Islet precursor cell (in vitro differentiated cells): ENCODE measurements at regions not wholly inside any gene's neighbourhood (a gene's known extent, or its start where the extent isn't known, plus 50 kb on each side); places are given as distances from the start of the nearest gene placed in this dataset.
"Not testable (repeated sequence)": the region's sequence is repeated elsewhere in the genome, so short reads cannot be mapped to it uniquely, and the experiment has no call there.

ENCODE experiments used
- DNase-seq: peaks from one replicate; pipeline ENCODE4 v3.0.0-alpha.2; 2018

GRCh38 chr10:60508037-60508436, 118.4 kb upstream of the ANK3 start:
- DNase-seq = no peak

DNA sequence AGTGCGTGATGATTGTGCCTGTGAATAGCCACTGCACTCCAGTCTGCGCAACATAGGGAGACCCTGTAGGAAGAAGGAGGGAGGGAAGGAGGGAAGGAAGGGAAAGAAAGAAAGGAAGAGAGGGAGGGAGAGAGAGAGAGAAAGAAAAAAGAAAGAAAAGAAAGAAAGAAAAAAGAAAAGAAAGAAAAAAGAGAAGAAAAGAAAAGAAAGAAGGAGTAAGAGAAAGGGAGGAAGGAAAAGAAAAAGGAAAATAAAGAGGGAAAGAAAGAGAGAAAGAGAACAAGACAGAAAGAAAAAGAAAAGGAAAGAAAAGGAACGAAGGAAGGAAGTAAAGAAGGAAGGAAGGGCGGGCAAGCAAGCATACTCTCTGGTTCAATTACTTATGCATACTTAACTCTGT, 112.9 kb upstream of the ANK3 start:
- DNase-seq = no peak

- no peak for DNase-seq
These were observed 109.3 kb upstream of the ANK3 start for GRCh38 chr10:60498985-60499384.

GRCh38 chr10:60497364-60497763, 107.7 kb upstream of the ANK3 start:
- no peak for DNase-seq

GRCh38 chr10:60496181-60496580, 106.5 kb upstream of the ANK3 start:
- DNase-seq = no peak

DNA sequence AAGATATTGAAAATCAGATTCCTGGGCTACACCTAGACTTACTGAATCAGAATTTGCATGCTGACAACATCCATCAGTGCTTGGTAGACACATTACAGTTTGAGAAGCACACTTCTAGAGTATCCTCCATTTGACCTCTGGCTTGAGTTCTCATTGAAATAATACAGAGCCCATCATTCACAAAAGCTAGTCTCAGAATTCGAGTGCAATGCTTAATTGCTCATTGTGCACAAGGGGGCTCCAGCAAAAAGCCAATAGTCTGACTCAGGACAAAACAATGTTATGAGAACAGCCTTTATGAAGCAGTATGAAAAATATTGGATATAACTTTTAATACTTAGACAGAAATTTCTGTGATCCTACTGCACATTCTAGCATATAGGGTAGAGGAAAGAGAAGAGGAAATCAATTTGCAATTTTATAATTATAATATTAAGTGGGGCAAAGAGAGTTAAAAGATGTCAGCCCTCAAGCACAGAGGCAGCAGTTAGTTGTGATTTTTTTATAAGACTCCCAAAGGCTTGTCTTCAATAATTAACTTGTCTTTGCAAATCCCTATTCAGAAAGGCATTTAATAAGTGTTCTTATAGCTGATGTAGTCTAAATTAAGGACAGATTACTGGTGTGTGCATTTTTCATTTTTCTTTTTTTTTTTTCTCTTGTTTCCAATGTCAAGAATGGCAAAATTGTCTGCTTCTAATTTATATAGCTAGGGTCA, 105.8 kb upstream of the ANK3 start:
- no peak for DNase-seq

DNA sequence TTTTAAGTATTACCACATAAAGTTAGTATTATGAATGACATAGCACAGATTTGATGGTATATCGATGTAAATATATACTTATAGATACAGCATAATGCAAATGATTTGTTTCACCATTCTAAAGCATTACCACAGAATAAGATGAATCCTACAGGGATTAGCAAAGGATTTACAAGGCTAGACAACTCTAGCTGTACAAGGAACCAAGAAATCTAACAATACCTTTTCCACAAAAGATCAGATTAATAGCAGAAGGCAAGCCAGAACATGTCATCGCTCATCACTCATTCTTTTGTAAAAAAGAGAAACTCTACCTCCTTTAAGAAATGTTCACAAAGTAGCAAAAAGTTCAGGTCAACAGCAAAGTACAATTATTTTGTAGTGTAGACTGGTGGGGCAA, 105.1 kb upstream of the ANK3 start:
- no peak for DNase-seq

DNA sequence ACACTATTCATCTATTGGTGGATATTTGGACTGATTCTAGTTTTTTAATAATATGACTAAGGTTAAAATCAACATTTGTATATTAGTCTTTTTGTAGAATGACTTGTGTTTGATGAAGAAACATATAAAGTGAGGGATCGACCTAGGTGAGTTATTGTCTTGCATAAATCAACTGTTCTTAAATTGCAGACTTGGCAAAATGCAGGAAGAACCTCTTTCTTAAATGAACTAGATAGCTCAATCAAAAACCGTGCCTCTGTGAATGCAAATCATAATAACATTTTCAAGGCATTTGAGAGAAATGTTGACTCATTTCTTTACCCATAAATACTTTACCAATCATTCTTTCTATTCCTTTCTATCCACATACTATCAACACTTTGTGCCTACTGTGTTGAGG, 101.5 kb upstream of the ANK3 start:
- no peak for DNase-seq

- no peak for DNase-seq
These were observed 100.3 kb upstream of the ANK3 start for GRCh38 chr10:60490013-60490412.

- DNase-seq = no peak
These were observed 98.5 kb upstream of the ANK3 start for GRCh38 chr10:60488111-60488669.

DNA sequence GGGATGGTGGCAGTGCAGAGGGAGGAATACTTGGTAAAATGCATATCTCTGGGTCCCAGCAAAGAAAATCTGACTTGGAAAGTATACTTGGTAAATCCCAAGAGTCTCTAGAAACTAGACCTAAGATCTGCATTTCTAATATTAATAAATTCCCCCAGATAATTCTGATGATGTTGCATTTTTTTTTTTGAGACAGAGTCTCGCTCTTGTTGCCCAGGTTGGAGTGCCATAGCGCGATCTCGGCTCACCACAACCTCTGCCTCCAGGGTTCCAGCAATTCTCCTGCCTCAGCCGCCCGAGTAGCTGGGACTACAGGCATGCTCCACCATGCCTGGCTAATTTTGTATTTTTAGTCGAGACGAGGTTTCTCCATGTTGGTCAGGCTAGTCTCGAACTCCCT, 97.9 kb upstream of the ANK3 start:
- no peak for DNase-seq

GRCh38 chr10:60485025-60485424, 95.3 kb upstream of the ANK3 start:
- no peak for DNase-seq

DNA sequence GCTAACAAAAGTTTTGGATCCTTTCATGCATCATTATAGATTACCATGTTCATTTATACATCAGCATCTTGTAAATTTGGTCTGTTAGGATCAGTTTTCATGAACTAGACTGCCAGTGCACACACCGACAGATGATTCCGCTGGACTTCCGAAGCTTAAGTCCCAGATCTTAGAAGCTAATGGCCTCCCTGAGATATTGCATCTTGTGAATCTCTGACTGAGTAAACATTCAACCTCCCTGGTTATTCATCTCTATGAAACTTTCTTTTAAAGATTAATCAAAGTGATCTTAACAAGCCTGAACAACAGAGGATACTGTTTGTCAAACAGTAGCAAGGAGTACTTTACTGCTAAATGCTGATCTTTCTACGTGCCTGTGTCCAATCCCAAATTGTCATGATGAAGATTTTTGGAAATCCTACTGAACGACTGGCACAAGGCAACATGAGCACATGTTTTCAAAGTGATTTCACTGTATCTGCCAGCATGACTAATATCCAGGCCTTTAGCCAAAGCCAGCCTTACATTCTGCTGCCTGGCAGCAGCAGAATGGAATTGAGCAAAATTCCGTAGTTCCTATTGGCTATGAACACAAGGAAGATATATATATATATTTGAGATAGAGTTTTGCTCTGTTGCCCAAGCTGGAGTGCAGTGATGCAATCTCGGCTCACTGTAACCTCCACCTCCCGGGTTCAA, 91.3 kb upstream of the ANK3 start:
- peak; percentile 54 for DNase-seq

GRCh38 chr10:60479305-60480020, 89.8 kb upstream of the ANK3 start:
- no peak for DNase-seq

GRCh38 chr10:60476451-60476850, 86.8 kb upstream of the ANK3 start:
- no peak for DNase-seq

DNA sequence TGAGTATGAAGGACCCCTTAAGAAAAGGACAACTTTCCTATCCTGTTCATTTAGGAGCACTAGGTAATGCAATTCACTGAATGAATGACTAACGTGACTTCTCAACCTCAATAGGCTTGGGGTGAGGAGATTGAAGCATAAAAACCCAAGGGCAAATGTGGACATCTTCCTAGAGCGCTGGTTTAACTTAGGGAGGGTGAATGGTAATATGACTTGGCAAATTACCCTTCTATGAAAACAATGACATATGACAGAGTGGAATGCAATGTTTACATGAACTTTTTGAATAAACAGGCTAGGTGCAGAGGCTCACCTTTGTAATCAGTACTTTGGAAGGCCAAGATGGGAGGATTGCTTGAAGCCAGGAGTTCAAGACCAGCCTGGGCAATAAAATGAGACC, 83.9 kb upstream of the ANK3 start:
- DNase-seq = no peak

- DNase-seq = no peak
These were observed 80.4 kb upstream of the ANK3 start for GRCh38 chr10:60470091-60470490.

GRCh38 chr10:60469147-60469546, 79.5 kb upstream of the ANK3 start:
- not testable (repeated sequence) for DNase-seq

GRCh38 chr10:60467202-60467546, 77.5 kb upstream of the ANK3 start:
- no peak for DNase-seq

GRCh38 chr10:60466267-60467201, 76.9 kb upstream of the ANK3 start:
- no peak for DNase-seq

DNA sequence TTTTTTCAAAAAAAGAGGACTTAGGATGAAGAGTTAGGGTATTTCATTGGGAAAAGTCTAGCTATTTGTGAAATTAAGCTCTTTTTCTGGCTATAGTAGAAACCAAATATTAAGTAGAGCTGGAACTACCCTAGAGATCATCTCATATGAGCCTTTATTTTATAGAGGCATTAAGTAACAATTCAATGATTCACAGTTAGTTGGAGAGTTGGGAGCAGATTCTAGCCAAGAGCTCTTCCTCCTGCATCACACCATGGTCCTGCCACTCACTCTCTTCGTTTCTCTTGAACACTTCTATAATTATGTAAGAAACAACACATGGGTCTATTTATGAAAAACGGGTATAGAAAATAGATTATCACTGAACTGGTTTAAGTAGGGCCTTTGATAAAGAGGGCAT, 76.1 kb upstream of the ANK3 start:
- no peak for DNase-seq

GRCh38 chr10:60464659-60465058, 75.0 kb upstream of the ANK3 start:
- no peak for DNase-seq

DNA sequence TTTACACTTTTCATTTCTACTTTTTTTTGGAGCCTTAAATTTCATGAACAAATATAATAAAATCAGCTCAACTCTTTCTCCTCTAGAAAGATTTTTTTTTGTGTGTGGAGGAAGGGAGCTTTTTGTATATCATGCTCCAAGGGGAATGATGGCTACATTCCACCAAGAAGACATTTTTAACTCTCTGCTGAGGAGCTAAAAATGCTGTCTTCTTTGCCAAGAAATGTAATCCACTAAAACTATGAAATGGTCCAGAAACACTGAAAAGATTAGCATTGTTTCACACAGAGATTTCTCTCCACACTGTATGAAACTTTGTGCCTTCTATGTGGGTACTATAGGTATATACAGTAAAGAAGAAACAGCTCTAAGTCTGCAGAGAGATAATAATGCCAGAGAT, 74.1 kb upstream of the ANK3 start:
- DNase-seq = no peak
